ENCODE measurements at regions not wholly inside any gene's neighbourhood (a gene's known extent, or its start where the extent isn't known, plus 50 kb on each side); places are given as distances from the start of the nearest gene placed in this dataset.
"Not testable (repeated sequence)": the region's sequence is repeated elsewhere in the genome, so short reads cannot be mapped to it uniquely, and the experiment has no call there.

GRCh38 chr13:90565985-90566713 is 781.3 kb upstream of the MIR17HG start:
- no peak for DNase-seq (ENCODE audit: extremely low read depth in 1 of 2, low read depth in 1 of 2)

GRCh38 chr13:90568165-90568564 is 779.3 kb upstream of the MIR17HG start:
- DNase-seq (ENCODE audit: extremely low read depth in 1 of 2, low read depth in 1 of 2), result no peak

GRCh38 chr13:90576067-90576466 is 771.4 kb upstream of the MIR17HG start:
- DNase-seq (ENCODE audit: extremely low read depth in 1 of 2, low read depth in 1 of 2), result no peak

- no peak for DNase-seq (ENCODE audit: extremely low read depth in 1 of 2, low read depth in 1 of 2)
Measured at GRCh38 chr13:90577726-90578125, 769.8 kb upstream of the MIR17HG start.

GRCh38 chr13:90585392-90585791 is 762.1 kb upstream of the MIR17HG start:
- DNase-seq (ENCODE audit: extremely low read depth in 1 of 2, low read depth in 1 of 2), result no peak

- no peak for DNase-seq (ENCODE audit: extremely low read depth in 1 of 2, low read depth in 1 of 2)
Measured at GRCh38 chr13:90591260-90591926, 756.1 kb upstream of the MIR17HG start.

- no peak for DNase-seq (ENCODE audit: extremely low read depth in 1 of 2, low read depth in 1 of 2)
Measured at GRCh38 chr13:90591927-90592268, 755.6 kb upstream of the MIR17HG start.

GRCh38 chr13:90592943-90593342 is 754.5 kb upstream of the MIR17HG start:
- DNase-seq (ENCODE audit: extremely low read depth in 1 of 2, low read depth in 1 of 2), result no peak

- no peak for DNase-seq (ENCODE audit: extremely low read depth in 1 of 2, low read depth in 1 of 2)
Measured at GRCh38 chr13:90594681-90595080, 752.8 kb upstream of the MIR17HG start.

GRCh38 chr13:90605664-90606063 is 741.8 kb upstream of the MIR17HG start:
- DNase-seq (ENCODE audit: extremely low read depth in 1 of 2, low read depth in 1 of 2), result no peak

- DNase-seq (ENCODE audit: extremely low read depth in 1 of 2, low read depth in 1 of 2), result not testable (repeated sequence)
Measured at GRCh38 chr13:90606921-90607320, 740.6 kb upstream of the MIR17HG start.

- no peak for DNase-seq (ENCODE audit: extremely low read depth in 1 of 2, low read depth in 1 of 2)
Measured at GRCh38 chr13:90612391-90612790, 735.1 kb upstream of the MIR17HG start.

GRCh38 chr13:90613076-90613795 is 734.3 kb upstream of the MIR17HG start:
- no peak for DNase-seq (ENCODE audit: extremely low read depth in 1 of 2, low read depth in 1 of 2)

- DNase-seq (ENCODE audit: extremely low read depth in 1 of 2, low read depth in 1 of 2), result no peak
Measured at GRCh38 chr13:90615236-90615635, 732.3 kb upstream of the MIR17HG start.

GRCh38 chr13:90615767-90616166 is 731.7 kb upstream of the MIR17HG start:
- DNase-seq (ENCODE audit: extremely low read depth in 1 of 2, low read depth in 1 of 2), result no peak

- DNase-seq (ENCODE audit: extremely low read depth in 1 of 2, low read depth in 1 of 2), result no peak
Measured at GRCh38 chr13:90618133-90618532, 729.4 kb upstream of the MIR17HG start.

GRCh38 chr13:90622541-90622940 is 724.9 kb upstream of the MIR17HG start:
- no peak for DNase-seq (ENCODE audit: extremely low read depth in 1 of 2, low read depth in 1 of 2)

- DNase-seq (ENCODE audit: extremely low read depth in 1 of 2, low read depth in 1 of 2), result no peak
Measured at GRCh38 chr13:90623318-90624011, 724.0 kb upstream of the MIR17HG start.

- DNase-seq (ENCODE audit: extremely low read depth in 1 of 2, low read depth in 1 of 2), result no peak
Measured at GRCh38 chr13:90627813-90628212, 719.7 kb upstream of the MIR17HG start.

GRCh38 chr13:90628471-90628870 is 719.0 kb upstream of the MIR17HG start:
- no peak for DNase-seq (ENCODE audit: extremely low read depth in 1 of 2, low read depth in 1 of 2)

- DNase-seq (ENCODE audit: extremely low read depth in 1 of 2, low read depth in 1 of 2), result no peak
Measured at GRCh38 chr13:90630716-90631115, 716.8 kb upstream of the MIR17HG start.
